PC-9 (cell line): ENCODE measurements at regions not wholly inside any gene's neighbourhood (a gene's known extent, or its start where the extent isn't known, plus 50 kb on each side); places are given as distances from the start of the nearest gene placed in this dataset.

Experiments
- BruUV-seq: library from RNA; stranded (reverse); fragments of 400-500 nt; replicated peaks from 2 replicates; lab custom pipeline; 2021; lab: Mats Ljungman, UMichigan
- CTCF ChIA-PET: fragments of 300-600 bp; sonication (Branson Sonifier 250); formaldehyde crosslinking; loops from one replicate; lab custom pipeline; 2022; ENCODE audit warnings: antibody characterized with exemption; lab: Charles Lee
- POLR2A ChIA-PET: fragments of 300-600 bp; sonication (Branson Sonifier 250); formaldehyde crosslinking; loops from one replicate; lab custom pipeline; 2022; ENCODE audit warnings: antibody characterized with exemption; ENCODE audit not compliant: unreplicated experiment; lab: Charles Lee
- DNase-seq, 2 experiments: peaks; one replicate each; pipeline versions ENCODE4 v3.0.0 to v3.0.0-alpha.2; 2015 to 2022; ENCODE audit warnings: mixed read lengths in 1 of 2
- H2AFZ ChIP-seq: fragments of 200-600 bp; sonication (generic); 2 replicates; pipeline ENCODE4 v1.8.1; 2017; ENCODE audit warnings: antibody characterized with exemption
- H3F3A ChIP-seq: fragments of 200-600 bp; sonication (generic); 2 replicates; pipeline ENCODE4 v1.8.1; 2017; ENCODE audit warnings: antibody characterized with exemption, mild to moderate bottlenecking, low read depth; ENCODE audit not compliant: insufficient read depth
- H3K27ac ChIP-seq: fragments of 200-600 bp; sonication (generic); 2 replicates; pipeline ENCODE4 v1.6.1; 2016; ENCODE audit warnings: mixed run types
- H3K27me3 ChIP-seq: fragments of 200-600 bp; sonication (generic); 2 replicates; pipeline ENCODE4 v1.6.1; 2016; ENCODE audit warnings: low read depth, mixed run types; ENCODE audit not compliant: insufficient read depth
- H3K36me3 ChIP-seq: fragments of 200-600 bp; sonication (generic); 2 replicates; pipeline ENCODE4 v1.6.1; 2016; ENCODE audit warnings: low read depth, mixed run types
- H3K4me1 ChIP-seq: fragments of 200-600 bp; sonication (generic); replicated peaks from 2 replicates; pipeline ENCODE4 v1.6.1; 2016; ENCODE audit warnings: mixed run types; ENCODE audit not compliant: insufficient read depth
- H3K4me2 ChIP-seq: fragments of 200-600 bp; sonication (generic); 2 replicates; pipeline ENCODE4 v1.6.1; 2017; ENCODE audit warnings: mixed run types
- H3K4me3 ChIP-seq: fragments of 200-600 bp; sonication (generic); 2 replicates; pipeline ENCODE4 v1.6.1; 2016; ENCODE audit warnings: mixed run types
- H3K79me2 ChIP-seq: fragments of 200-600 bp; sonication (generic); 2 replicates; pipeline ENCODE4 v1.6.1; 2017; ENCODE audit warnings: low read depth, mixed run types
- H3K9me2 ChIP-seq: fragments of 200-600 bp; sonication (generic); 2 replicates; pipeline ENCODE4 v1.8.1; 2017; ENCODE audit warnings: mild to moderate bottlenecking; ENCODE audit not compliant: insufficient read depth
- H3K9me3 ChIP-seq: fragments of 200-600 bp; sonication (generic); 2 replicates; pipeline ENCODE4 v1.8.1; 2016; ENCODE audit warnings: low read depth; ENCODE audit not compliant: insufficient read depth
- H4K20me1 ChIP-seq: fragments of 200-600 bp; sonication (generic); 2 replicates; pipeline ENCODE4 v1.8.1; 2017; ENCODE audit not compliant: insufficient read depth
- CTCF ChIP-seq: fragments of 200-600 bp; sonication (generic); conservative IDR thresholded peaks from 2 replicates; pipeline ENCODE4 v1.6.1; 2017; ENCODE audit warnings: mixed run types, antibody characterized with exemption, mild to moderate bottlenecking, moderate library complexity
- EZH2 ChIP-seq: fragments of 200-600 bp; sonication (generic); IDR thresholded peaks from 2 replicates; pipeline ENCODE4 v1.8.0; 2017; ENCODE audit warnings: antibody characterized with exemption, low read depth
- intact Hi-C: fragments of 100-400 bp; cut with micrococcal nuclease; formaldehyde crosslinking; loops from one replicate; pipeline ENCODE4 v1.10.0; 2022; ENCODE audit not compliant: unreplicated experiment

DNA sequence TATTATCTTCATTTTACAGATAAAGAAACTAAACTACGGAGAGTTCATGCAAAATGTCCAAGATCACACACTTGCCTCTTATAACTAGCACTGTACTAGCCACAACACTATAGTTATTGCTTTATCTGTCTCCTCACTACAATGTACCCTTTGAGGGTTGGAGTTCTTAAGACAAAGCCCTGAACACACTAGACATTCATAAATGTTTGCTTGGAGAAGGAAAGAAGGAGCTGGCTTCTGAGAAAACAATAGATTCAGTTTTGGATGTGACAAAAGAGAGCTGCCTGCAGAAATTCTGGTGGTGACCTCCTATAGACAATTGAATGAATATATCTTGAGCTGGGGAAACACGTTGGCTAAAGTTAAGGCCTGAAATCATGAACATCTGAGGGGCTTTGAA is 169.9 kb upstream of the ARHGEF26 start:
- BruUV-seq, result no TSS peak
- no peak overlapping the region for H3K4me2 ChIP-seq
- POLR2A ChIA-PET, result no interaction called here
- no peaks in the 10 kb centered on the region for H3F3A ChIP-seq
- H3K9me3 ChIP-seq, result no peaks in the 10 kb centered on the region
- CTCF ChIA-PET, result no interaction called here
- no peak overlapping the region for H3K27ac ChIP-seq
- H2AFZ ChIP-seq, result 0 out of 2 replicates have a peak overlapping the region, but pooled peaks have one; percentile 24
- H4K20me1 ChIP-seq, result no peaks in the 10 kb centered on the region
- TF ChIP-seq CTCF (no peak), EZH2 (no peak)
- no peaks in the 10 kb centered on the region for H3K4me1 ChIP-seq
- intact Hi-C loops, result no loop called here
- no peaks in the 10 kb centered on the region for H3K79me2 ChIP-seq
- H3K27me3 ChIP-seq, result no peaks in the 10 kb centered on the region
- no peak for DNase-seq
- H3K36me3 ChIP-seq, result no peaks in the 10 kb centered on the region
- no peaks in the 10 kb centered on the region for H3K9me2 ChIP-seq
- H3K4me3 ChIP-seq, result no peak overlapping the region

DNA sequence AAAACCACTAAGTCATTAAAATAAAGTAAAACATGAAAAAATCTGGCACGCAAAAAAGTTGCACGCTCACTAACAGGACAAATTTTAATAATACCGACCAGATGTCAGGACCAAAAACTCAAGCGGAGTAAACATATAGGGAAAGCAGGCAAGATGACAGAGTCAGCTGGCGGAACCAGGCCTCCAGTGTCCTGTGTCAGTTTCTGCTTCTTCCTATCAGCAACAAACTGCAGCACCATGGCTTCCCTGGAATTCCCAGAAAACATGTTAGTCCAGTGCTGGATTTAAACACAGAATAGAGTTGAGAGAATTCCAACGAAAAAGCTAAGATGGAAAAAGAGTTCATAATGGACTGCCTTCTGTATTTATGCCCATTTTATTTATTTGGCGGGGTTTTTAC is 169.1 kb upstream of the ARHGEF26 start:
- Histone ChIP-seq H3K79me2 (no peaks in the 10 kb centered on the region), H2AFZ (no peak overlapping the region), H3F3A (no peaks in the 10 kb centered on the region), H3K4me3 (no peak overlapping the region), H3K27me3 (no peaks in the 10 kb centered on the region), H3K27ac (no peak overlapping the region), H4K20me1 (no peaks in the 10 kb centered on the region), H3K36me3 (no peaks in the 10 kb centered on the region), H3K4me2 (no peak overlapping the region), H3K9me3 (no peaks in the 10 kb centered on the region), H3K9me2 (no peaks in the 10 kb centered on the region), H3K4me1 (no peaks in the 10 kb centered on the region)
- DNase-seq, result no peak
- intact Hi-C loops, result no loop called here
- POLR2A ChIA-PET, result no interaction called here
- CTCF ChIA-PET, result no interaction called here
- no peak for TF ChIP-seq CTCF
- no peak for TF ChIP-seq EZH2
- no TSS peak for BruUV-seq

- no peaks in the 10 kb centered on the region for H3K36me3 ChIP-seq
- no TSS peak for BruUV-seq
- intact Hi-C loops, result no loop called here
- no peak overlapping the region for H3K4me2 ChIP-seq
- H3K27me3 ChIP-seq, result no peaks in the 10 kb centered on the region
- no peaks in the 10 kb centered on the region for H3K79me2 ChIP-seq
- H4K20me1 ChIP-seq, result no peaks in the 10 kb centered on the region
- no peaks in the 10 kb centered on the region for H3K9me2 ChIP-seq
- H3K4me3 ChIP-seq, result no peak overlapping the region
- POLR2A ChIA-PET, result no interaction called here
- no peaks in the 10 kb centered on the region for H3F3A ChIP-seq
- TF ChIP-seq EZH2, result no peak
- TF ChIP-seq CTCF, result no peak
- CTCF ChIA-PET, result no interaction called here
- H3K4me1 ChIP-seq, result no peaks in the 10 kb centered on the region
- peak overlapping the region; percentile 19; the same call in 1 of the 2 replicates for H2AFZ ChIP-seq
- no peak overlapping the region for H3K27ac ChIP-seq
- no peak for DNase-seq
- H3K9me3 ChIP-seq, result no peaks in the 10 kb centered on the region
These were observed 164.6 kb upstream of the ARHGEF26 start for GRCh38 chr3:153956613-153957012.
